GM19463 (cell line): ENCODE measurements at regions not wholly inside any gene's neighbourhood (a gene's known extent, or its start where the extent isn't known, plus 50 kb on each side); places are given as distances from the start of the nearest gene placed in this dataset.

Experiments used
- ATAC-seq: cut with Tn5 transposase; IDR thresholded peaks from one replicate; pipeline ENCODE4 v1.9.1; 2021; ENCODE audit warnings: mild to moderate bottlenecking, moderate library complexity; ENCODE audit not compliant: unreplicated experiment

DNA sequence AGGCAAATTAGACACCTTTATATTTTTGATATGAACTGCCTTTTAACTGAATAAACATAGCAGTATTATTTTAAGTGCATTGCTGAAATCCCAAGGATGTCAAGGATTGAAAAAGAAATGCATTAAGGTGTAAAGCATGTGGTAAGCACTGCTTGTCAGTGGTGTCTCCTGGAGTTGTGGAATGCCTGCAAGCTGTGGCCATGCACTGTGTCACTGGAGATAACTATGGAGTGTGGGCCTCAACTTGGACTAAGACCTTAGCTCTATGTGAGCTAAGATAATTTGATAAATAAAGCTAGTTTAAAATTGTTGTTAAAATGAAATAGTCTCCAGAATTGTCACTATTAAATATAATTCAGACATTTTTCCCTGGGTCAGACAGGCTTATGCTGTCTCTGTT is 156.6 kb upstream of the OPRM1 start:
- no peak for ATAC-seq

DNA sequence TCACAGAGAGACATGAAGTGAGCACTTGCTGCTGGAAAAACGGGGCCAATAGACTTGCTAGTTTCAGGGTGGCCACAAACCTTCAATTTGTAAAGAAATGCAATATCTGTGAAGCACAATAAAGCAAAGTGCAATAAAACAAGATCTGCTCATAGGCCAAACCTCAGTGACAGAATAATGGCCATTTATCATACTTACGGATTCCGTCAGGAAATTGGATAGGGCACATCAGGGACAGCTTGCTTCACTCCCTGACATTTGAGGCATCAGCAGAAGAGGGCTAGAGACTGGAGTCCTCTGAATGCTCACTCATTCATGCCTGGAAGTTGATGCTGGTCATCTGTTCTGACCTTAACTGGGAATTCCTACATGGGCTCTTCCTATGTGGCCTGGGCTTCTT is 165.5 kb upstream of the OPRM1 start:
- ATAC-seq = no peak

DNA sequence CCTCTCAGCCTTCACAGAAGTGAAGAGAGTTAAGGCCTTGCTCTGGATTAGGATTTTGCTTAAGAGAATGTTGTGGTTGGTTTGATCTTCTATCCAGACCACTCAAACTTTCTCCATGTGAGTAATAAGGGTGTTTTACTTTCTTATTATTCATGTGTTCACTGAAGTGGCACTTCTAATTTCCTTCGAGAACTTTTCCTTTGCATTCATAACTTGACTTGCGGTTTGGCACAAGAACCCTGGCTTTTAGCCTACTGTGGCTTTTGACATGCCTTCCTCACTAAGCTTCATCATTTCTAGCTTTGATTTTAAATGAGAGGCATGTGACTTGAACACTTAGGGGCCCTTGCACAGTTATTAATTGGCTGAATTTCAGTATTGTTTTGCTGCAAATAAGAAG is 166.1 kb upstream of the OPRM1 start:
- ATAC-seq = no peak

DNA sequence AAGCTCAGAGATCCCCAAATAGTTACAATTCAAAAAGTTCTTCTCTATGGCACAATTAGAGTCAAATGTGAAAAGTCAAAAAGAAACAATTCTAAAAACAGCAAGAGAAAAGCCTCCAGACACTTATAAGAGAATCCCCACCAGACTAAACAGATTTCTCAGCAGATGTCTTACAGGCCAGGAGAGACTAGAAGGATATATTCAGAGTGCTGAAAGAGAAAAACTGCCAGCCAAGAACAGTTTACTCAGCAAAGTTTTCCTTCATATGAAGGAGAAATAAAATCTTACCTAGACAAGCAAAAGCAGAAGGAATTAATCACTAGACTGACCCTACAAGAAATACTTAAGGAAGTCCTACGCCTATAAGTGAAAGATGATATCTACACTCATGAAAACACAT is 176.1 kb upstream of the OPRM1 start:
- ATAC-seq = no peak

DNA sequence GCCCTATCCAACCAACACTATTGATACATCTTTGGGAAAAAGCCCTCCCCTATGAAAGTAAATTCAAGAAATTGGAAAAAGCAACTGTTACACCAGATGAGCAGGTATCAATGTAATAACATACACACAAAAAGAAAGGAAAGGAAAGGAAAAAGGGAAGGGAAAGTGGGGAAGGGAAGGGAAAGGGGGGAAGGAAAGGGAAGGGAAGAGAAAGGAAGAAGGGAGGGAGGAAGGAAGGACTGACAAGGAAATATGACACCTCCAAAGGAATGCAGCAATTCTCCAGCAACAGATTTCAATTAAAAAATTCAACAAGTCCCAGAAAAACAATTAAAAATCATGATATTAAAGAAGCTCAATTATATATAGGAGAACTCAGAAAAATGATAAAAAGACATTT is 176.9 kb upstream of the OPRM1 start:
- ATAC-seq = no peak

DNA sequence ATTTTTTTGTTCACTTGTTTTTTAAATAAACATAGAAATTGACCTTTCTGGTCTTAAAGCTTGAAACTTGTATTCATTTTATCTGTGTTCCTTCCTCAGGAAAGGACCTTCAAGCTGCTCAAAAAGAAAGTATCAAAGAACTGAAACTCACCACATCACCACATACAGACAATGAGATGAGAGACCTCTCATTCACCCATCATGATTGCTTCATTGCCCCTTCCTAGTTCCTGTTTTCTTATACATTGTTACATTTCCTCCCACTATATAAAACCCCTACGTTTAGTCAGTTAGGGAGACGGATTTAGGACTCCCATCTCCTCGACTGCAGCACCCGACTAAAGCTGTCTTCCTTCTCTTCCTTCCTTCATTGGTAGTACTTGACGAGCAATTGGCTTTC is 180.5 kb upstream of the OPRM1 start:
- peak; percentile 73 for ATAC-seq

DNA sequence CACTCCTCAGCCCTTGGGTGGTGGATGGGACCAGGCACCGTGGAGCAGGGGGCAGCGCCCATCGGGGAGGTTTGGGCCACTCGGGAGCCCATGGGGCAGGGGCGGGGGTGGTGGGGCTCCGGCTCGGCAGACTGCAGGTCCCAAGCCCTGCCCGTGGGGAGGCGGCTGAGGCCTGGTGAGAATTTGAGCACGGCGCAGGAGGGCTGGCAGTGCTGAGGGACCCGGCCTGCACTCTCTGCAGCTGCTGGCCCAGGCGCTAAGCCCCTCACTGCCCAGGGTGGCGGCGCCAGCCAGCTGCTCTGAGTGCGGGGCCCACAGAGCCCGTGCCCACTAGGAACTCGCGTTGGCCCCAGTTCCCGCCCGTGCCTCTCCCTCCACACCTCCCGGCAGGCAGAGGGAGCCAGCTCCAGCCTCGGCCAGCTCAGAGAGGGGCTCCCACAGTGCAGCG is 182.1 kb upstream of the OPRM1 start:
- ATAC-seq = no peak

DNA sequence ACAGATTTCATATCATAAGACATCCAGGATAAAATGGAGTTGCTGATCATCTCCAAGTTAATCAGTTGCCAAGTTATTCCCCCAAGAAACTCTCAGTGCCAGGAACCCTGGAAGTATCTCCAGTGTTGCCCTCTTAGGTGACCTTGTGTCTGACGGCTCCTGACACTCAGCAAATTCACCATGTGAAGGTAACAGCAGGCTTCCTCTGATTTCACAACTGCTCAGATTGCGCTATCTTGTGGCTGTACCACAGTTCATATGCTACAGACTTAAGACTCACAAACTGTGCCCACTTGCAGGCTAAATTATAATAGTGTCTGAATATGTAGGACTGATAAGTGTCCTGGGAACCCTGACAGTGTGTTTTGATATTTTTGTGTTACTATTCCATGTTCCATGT is 186.6 kb upstream of the OPRM1 start:
- no peak for ATAC-seq

DNA sequence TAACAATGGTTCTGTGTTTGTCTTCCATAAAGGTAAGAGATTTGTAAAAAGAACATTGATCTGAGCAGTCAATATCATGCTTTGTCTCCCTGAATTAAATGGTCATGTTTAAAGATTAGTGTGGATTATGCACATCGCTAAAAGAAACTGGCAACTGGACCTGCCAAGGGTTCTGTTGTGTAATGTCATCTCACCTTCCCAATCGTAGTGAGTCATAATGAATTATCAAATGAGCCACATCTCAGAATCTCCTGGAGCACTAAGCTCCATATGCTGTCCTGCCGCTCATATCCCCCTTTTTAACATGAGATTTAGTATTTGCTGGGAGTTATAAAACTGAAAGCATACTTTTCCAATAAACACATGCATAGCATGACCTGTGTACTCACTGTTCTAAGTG is 187.0 kb upstream of the OPRM1 start:
- no peak for ATAC-seq

DNA sequence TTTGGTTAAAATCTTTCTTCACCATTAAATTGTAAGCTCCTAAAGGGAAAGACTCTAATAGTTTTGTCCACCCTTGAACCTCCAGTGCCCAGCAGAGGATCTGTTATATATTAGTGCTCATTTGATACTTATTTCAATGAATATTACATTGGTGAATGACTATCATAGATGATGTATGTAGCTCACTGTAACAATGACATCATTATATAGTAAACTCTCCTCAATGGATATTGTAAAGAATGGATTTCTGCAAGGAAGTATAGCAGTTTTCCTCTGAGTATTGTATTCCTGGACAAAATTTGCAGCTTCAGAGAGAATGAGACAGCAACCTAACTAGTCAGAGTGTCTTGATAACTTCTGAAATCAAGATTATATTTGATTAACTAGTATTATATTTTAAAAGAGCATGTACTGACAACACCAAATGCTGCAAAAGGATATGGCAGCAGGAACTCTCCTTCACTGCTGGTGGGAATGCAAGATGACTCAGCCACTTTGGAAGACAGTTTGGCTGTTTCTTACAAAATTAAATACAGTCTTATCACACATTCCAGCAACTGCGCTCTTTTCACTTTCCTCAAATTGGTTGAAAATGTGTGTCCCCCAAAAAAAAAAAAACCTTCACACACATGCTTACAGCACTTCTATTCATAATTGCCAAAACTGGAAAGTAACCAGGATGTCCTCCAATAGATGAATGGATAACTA is 189.8 kb upstream of the OPRM1 start:
- no peak for ATAC-seq

DNA sequence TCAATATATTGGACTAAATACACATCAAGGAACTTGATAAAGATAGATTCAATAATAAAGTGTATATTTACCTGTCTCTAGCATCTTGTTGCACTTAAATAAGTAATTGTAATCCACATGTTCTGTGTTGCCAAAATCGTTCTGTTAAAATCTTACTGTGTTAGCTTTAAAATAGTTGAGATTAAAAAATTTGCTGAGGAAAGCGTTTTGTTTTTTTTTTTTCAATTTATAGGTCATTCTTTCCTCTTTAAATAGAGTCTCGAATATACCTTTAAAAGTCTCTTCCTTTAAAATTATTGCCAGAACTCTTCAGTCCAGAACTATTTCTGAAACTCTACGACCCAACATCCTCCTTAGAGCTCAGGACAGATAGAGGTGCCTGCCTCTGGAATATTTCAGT is 195.6 kb upstream of the OPRM1 start:
- ATAC-seq = no peak

DNA sequence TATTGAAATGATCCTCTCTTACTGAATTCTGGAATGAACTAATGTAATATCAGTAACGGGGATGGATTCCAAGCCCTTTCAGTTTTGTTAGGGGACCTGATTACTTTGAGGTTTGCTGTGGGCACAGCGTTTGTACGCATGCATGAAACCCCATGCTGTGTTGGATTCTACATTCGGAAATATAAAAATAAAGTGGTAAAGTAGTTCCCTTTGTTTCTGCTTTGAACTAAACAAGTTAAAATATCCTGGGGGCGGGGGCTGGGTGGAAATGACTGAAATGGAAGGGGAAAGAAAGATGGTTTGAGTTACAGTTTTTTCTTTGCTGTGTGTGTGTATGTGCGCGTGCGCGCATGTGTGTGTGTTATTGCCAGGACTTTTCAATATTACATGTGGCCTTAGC is 196.5 kb upstream of the OPRM1 start:
- no peak for ATAC-seq

DNA sequence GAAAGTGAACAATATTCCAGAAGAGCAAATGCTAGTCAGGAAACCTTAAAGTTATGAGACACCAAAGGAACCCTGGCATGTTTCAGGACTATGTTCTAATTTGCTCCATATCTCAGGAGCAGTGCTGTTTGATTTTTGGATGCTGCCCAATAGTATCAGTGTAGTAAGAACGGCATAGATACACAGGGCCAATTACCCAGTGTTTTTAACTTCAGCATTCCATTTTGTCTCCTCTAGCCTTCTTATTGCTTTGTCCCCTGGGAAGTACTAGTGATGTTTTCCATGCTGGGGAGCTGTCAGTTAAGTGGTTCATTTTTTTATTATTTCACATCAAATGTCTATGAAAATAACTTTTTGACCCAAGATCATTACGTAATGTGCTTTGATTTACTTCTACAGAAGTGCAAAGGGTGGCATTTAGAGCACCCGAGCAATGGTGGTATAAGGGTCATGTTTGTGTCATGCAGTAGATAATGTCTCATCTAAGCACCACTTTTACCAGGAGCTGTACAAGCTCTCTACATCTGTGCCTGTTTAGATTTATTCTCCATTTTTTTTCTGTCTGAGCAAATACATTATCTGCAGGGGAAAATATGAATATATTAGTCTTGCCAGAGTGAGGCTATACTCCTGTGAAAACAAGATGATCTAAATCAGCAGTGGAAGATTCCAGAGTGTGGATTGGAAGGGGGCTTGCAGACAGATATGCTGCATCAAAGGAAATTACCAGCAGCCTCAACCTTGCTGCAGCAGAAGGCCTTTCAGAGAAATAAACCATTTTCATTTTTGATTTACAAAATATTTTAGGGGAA is 198.8 kb upstream of the OPRM1 start:
- no peak for ATAC-seq

DNA sequence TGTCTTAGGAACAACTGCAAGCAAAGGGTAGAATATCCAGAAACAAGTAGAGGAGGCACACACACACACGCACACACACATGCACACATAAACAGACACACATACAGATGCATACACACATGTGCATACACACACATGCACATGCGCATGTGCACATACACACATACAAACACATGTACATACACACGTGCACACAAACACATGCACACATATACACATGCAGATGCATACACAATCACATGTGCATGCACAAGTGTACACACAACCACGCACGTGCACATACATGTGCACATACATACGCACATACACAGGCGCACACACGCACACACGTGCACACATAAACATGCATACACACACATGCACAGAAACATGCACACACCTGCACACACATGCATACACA is 206.5 kb upstream of the OPRM1 start:
- no peak for ATAC-seq

DNA sequence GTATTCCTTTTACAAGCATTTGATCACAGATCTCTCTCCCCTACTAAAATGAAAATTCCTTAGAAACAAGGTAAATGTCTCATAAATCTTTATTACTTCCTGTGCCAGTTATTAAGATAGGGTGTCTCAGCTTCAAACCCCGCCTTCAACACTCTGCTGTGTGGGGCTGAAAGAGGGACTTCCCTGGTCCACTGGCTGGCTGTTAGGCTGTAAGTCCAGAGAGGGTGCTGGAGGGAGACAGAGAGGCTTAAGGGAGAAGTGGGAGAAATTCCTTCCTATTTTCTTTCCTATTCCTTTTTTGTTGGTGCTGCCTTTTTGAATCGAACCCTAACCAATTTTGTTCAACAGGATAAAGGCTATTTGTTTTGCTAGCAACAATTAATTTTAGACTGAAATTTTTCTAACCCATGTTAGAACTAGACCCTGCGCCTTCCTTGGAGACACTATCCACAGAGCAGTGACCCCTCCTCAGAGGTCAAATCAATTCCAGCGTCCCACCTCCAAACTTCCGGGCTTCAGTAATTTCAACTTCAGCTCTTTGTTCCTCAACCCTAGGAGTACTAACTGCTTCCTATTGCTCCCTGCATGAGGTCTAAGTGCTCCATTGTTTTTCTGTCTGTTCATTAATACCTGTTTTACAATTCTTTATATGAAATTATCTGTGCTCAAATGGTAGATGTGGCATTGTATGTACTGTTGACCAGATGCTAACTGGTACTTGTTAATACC is 207.5 kb upstream of the OPRM1 start:
- no peak for ATAC-seq

DNA sequence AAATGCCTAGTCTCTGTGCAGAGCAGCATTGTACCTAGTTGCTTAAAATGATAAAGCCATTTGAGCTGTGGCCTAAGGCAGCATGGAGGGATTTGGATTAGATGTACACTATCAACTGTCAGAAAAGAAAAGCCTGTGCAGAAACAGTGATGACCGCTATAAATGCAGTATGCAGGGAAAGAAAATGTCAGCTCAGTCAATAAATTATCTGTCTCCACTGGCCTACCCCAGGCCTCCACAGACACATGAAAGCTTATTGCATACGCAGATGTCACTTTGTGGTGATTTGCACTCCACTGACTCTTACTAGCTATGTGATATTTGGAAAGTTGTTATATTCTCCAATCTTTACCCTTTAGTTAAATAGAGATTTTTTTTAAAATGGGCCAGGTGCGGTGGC is 221.9 kb upstream of the OPRM1 start:
- no peak for ATAC-seq

DNA sequence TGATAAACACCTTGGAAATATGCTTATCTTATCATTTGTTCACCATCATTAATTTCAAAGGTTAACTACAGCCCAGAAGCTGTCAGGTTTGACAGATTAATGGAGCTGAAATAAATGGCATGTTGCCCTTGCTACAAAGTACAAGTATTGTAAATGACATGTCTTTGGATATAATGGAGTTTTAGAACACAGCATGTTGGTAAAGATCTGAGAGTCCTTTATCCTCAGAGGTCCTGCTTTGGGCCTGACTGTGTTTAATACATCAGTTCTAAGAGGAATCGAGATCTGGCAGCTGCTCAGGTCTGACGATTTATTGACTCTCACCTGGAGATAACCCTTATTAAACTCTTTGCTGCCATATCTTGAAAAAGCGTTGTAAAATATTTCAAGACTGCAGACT is 222.7 kb upstream of the OPRM1 start:
- ATAC-seq = no peak

DNA sequence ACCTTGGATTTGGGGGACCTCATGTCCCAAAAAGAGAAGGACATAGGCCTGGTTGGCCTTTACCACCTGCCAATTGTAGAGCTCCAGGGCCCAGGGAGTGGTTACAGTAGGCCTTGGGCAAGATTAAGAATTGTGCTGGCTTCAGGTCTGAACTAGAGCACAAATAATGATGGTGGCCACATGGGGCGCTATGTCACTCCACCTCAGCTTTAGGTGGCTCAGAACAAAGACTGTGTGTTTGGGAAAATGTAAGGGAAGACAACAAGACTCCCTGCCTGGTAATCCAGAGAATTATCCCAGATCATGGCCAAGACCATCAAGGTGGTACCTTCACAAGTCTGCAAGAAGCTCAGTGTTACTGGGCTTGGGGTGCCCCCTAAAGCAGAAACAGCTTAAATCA is 224.9 kb upstream of the OPRM1 start:
- ATAC-seq = no peak

DNA sequence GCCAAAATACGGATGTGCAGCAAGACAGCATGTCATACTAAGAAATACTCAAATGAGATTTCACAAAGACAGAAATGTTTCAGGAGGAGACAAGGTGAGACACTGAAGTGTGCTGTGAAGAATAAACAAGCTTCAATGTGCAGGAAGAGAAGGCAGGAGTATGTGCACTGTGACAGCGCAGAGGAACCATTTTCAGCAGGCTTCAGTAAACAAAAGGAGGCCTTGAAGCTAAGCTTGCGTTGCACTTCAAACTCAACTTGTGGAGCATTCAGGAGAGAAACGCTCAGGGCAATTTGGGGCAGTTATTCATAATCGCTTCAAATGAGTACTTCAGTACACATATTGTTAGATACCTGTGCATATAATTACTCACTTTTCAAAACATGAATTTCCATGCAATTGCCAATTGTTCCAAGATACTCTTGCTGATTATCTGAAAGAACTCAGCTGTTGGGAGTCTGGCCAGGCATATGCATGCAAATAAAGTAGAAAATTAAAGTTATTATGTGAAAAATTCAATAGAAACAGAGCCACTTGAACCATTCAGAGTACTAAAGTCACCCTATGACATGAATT is 234.2 kb upstream of the OPRM1 start:
- ATAC-seq = no peak

DNA sequence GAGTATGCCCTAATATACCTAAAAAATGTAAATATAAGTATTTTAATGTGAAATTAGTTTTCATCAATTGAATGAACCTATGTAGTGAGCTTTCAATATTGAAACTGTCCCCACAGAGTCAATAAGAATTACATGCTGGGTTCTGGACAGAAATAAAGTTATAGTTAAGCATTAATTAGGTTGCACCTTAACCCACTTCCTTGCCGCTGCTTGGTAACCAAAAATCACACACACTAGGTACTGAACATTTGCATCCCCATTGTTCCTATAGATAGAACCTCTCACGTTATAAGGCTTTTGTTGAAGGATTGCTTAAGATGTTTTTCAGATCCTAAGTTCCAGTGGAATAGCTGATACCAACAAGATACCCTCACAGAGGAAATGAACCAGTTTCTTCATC is 237.1 kb upstream of the OPRM1 start:
- no peak for ATAC-seq

DNA sequence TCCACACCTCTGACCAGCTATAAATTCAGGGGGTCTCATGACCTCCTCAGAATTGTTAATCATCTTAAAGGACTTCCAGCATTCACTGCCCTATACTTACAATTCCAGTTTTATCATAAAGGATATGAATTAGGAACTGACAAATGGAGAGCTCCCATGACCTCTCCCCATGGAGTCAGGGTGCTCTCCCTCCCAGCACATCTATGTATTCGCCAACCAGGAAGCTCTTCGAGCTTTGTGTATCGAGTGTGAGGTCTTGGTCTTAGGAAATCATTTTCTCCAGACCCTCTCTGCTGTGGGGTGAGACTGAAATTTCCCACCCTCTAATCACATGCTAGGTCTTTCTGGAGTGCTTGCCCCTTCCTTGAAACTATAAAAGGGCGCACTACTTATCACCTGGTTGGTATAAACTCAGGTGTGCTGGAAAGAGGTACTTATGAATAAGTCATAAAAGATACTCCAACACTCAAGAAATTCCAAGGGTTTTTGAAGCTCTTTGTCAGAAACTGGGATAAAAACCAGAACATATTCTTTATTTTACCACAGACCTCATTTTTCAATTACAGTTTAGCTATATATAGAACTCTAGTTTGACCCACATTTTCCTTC is 238.4 kb upstream of the OPRM1 start:
- no peak for ATAC-seq
